KMS-11 (cell line): ENCODE measurements at regions not wholly inside any gene's neighbourhood (a gene's known extent, or its start where the extent isn't known, plus 50 kb on each side); places are given as distances from the start of the nearest gene placed in this dataset.
A peak's percentile ranks its signal among the peaks of the same experiment; 100 is the strongest.
"Not testable (repeated sequence)": the region's sequence is repeated elsewhere in the genome, so short reads cannot be mapped to it uniquely, and the experiment has no call there.

ENCODE experiments used
- H2AFZ ChIP-seq: fragments of 200-600 bp; sonication (generic); 2 replicates; pipeline ENCODE4 v1.6.1; 2016; ENCODE audit warnings: antibody characterized with exemption, mixed run types, low read depth
- H3K27ac ChIP-seq: fragments of 200-600 bp; sonication (generic); 2 replicates; pipeline ENCODE4 v1.6.1; 2016; ENCODE audit warnings: mild to moderate bottlenecking, mixed run types
- H3K27me3 ChIP-seq: fragments of 200-600 bp; sonication (generic); 2 replicates; pipeline ENCODE4 v1.6.1; 2017; ENCODE audit warnings: mild to moderate bottlenecking, low read depth, mixed run types, moderate library complexity; ENCODE audit not compliant: insufficient read depth
- H3K36me3 ChIP-seq: fragments of 200-600 bp; sonication (generic); 2 replicates; pipeline ENCODE4 v1.6.1; 2017; ENCODE audit warnings: mild to moderate bottlenecking, mixed run types; ENCODE audit not compliant: insufficient read depth
- H3K4me1 ChIP-seq: fragments of 200-600 bp; sonication (generic); 2 replicates; pipeline ENCODE4 v1.6.1; 2016; ENCODE audit warnings: mild to moderate bottlenecking, low read depth, mixed run types; ENCODE audit not compliant: poor library complexity, severe bottlenecking
- H3K4me2 ChIP-seq: fragments of 200-600 bp; sonication (generic); 2 replicates; pipeline ENCODE4 v1.7.0; 2016; ENCODE audit warnings: mild to moderate bottlenecking, mixed run types
- H3K4me3 ChIP-seq: fragments of 200-600 bp; sonication (generic); IDR thresholded peaks from 2 replicates; pipeline ENCODE4 v1.6.1; 2017; ENCODE audit warnings: low read depth, low read length, mixed read lengths; ENCODE audit not compliant: insufficient read depth
- H3K79me2 ChIP-seq: fragments of 200-600 bp; sonication (generic); 2 replicates; pipeline ENCODE4 v1.6.1; 2016; ENCODE audit warnings: low read depth, mixed run types; ENCODE audit not compliant: insufficient read depth
- H3K9ac ChIP-seq: fragments of 200-600 bp; sonication (generic); 2 replicates; pipeline ENCODE4 v1.6.1; 2016; ENCODE audit warnings: mild to moderate bottlenecking, mixed run types
- H4K20me1 ChIP-seq: fragments of 200-600 bp; sonication (generic); 2 replicates; pipeline ENCODE4 v1.6.1; 2016; ENCODE audit warnings: mild to moderate bottlenecking, mixed run types; ENCODE audit not compliant: insufficient read depth
- CTCF ChIP-seq: fragments of 200-600 bp; sonication (generic); conservative IDR thresholded peaks from 2 replicates; pipeline ENCODE4 v1.6.1; 2017; ENCODE audit warnings: low read depth, mild to moderate bottlenecking, antibody characterized with exemption, low read length, moderate library complexity, mixed read lengths

- Histone ChIP-seq H3K9ac (no peak overlapping the region), H2AFZ (no peak overlapping the region), H3K4me2 (no peak overlapping the region), H3K27ac (no peak overlapping the region), H3K27me3 (no peaks in the 10 kb centered on the region), H3K79me2 (no peaks in the 10 kb centered on the region), H3K36me3 (no peaks in the 10 kb centered on the region), H3K4me3 (no peak overlapping the region), H4K20me1 (no peaks in the 10 kb centered on the region), H3K4me1 (no peaks in the 10 kb centered on the region)
- TF ChIP-seq CTCF = no peak
Observed at GRCh38 chr10:16049782-16050181, 189.5 kb upstream of the MINDY3 start.

- no peaks in the 10 kb centered on the region for H4K20me1 ChIP-seq
- no peak overlapping the region for H3K9ac ChIP-seq
- no peak overlapping the region for H3K4me2 ChIP-seq
- H3K4me1 ChIP-seq = no peaks in the 10 kb centered on the region
- no peaks in the 10 kb centered on the region for H3K36me3 ChIP-seq
- H3K79me2 ChIP-seq = no peaks in the 10 kb centered on the region
- no peak overlapping the region for H3K27ac ChIP-seq
- H3K4me3 ChIP-seq = no peak overlapping the region
- H3K27me3 ChIP-seq = no peaks in the 10 kb centered on the region
- no peak overlapping the region for H2AFZ ChIP-seq
- TF ChIP-seq CTCF = no peak
Observed at GRCh38 chr10:16063350-16063749, 203.0 kb upstream of the MINDY3 start.

- not testable (repeated sequence) for H3K27me3 ChIP-seq, H3K9ac ChIP-seq, H3K4me3 ChIP-seq, H2AFZ ChIP-seq, H3K79me2 ChIP-seq, H3K36me3 ChIP-seq, H3K4me2 ChIP-seq, H3K27ac ChIP-seq, H4K20me1 ChIP-seq, H3K4me1 ChIP-seq
Observed at GRCh38 chr10:16083551-16083950, 223.2 kb upstream of the MINDY3 start.

- no peak overlapping the region for H3K4me2 ChIP-seq
- no peak overlapping the region for H2AFZ ChIP-seq
- H3K27ac ChIP-seq = no peak overlapping the region
- H3K4me1 ChIP-seq = no peaks in the 10 kb centered on the region
- no peaks in the 10 kb centered on the region for H3K27me3 ChIP-seq
- no peaks in the 10 kb centered on the region for H4K20me1 ChIP-seq
- no peak overlapping the region for H3K4me3 ChIP-seq
- no peak for TF ChIP-seq CTCF
- H3K79me2 ChIP-seq = no peaks in the 10 kb centered on the region
- H3K9ac ChIP-seq = no peak overlapping the region
- H3K36me3 ChIP-seq = no peaks in the 10 kb centered on the region
Observed at GRCh38 chr10:16105082-16105481, 244.8 kb upstream of the MINDY3 start.

GRCh38 chr10:16116404-16117304 is 256.3 kb upstream of the MINDY3 start:
- Histone ChIP-seq H2AFZ (no peak overlapping the region), H3K9ac (no peak overlapping the region), H4K20me1 (no peaks in the 10 kb centered on the region)

More at GRCh38 chr10:16116404-16117304, 256.3 kb upstream of the MINDY3 start:
- TF ChIP-seq CTCF = peak; percentile 68
- no peaks in the 10 kb centered on the region for H3K36me3 ChIP-seq
- no peaks in the 10 kb centered on the region for H3K27me3 ChIP-seq
- no peak overlapping the region for H3K4me2 ChIP-seq
- no peaks in the 10 kb centered on the region for H3K79me2 ChIP-seq
- H3K4me3 ChIP-seq = no peak overlapping the region
- H3K27ac ChIP-seq = no peak overlapping the region
- H3K4me1 ChIP-seq = no peaks in the 10 kb centered on the region
